ENCODE measurements at regions not wholly inside any gene's neighbourhood (a gene's known extent, or its start where the extent isn't known, plus 50 kb on each side); places are given as distances from the start of the nearest gene placed in this dataset.
A peak's percentile ranks its signal among the peaks of the same experiment; 100 is the strongest.

GRCh38 chr17:30701498-30701989 is 122.9 kb downstream of the CRLF3 start (continued):
- no peak for TF ChIP-seq CHD7 (IDR thresholded peaks at IDR 0.05; ENCODE audit: low read depth, low read length)
- peak; percentile 85 for TF ChIP-seq NFE2 (IDR thresholded peaks at IDR 0.05; ENCODE audit: low read depth)
- peak; percentile 88 for TF ChIP-seq MAFG (tag; conservative IDR thresholded peaks at IDR 0.05)
- no peak for TF ChIP-seq DLX4 (CRISPR knock-in tag; IDR thresholded peaks at IDR 0.05)
- TF ChIP-seq MXD1 (CRISPR knock-in tag; IDR thresholded peaks at IDR 0.05; ENCODE audit: borderline replicate concordance, poor library complexity, severe bottlenecking): no peak
- no peak for TF ChIP-seq ZMIZ1 (IDR thresholded peaks at IDR 0.05; ENCODE audit: low read depth in 2 of 2, low read length in 2 of 2)
